SK-N-DZ (cell line): ENCODE measurements at regions not wholly inside any gene's neighbourhood (a gene's known extent, or its start where the extent isn't known, plus 50 kb on each side); places are given as distances from the start of the nearest gene placed in this dataset.
A peak's percentile ranks its signal among the peaks of the same experiment; 100 is the strongest.

Source experiments
- DNase-seq: peaks from one replicate; pipeline ENCODE4 v3.0.0-alpha.2; 2015; ENCODE audit warnings: low spot score

- no peak for DNase-seq
Observed at GRCh38 chr1:173128742-173129141, 78.0 kb upstream of the TNFSF18 start.

GRCh38 chr1:173127369-173128307, 76.9 kb upstream of the TNFSF18 start:
- no peak for DNase-seq

- DNase-seq, result no peak
Observed at GRCh38 chr1:173126421-173126820, 75.7 kb upstream of the TNFSF18 start.

- peak; percentile 3 for DNase-seq
Observed at GRCh38 chr1:173122958-173123852, 72.5 kb upstream of the TNFSF18 start.

GRCh38 chr1:173122344-173122935, 71.7 kb upstream of the TNFSF18 start:
- DNase-seq, result no peak

GRCh38 chr1:173118404-173118803, 67.7 kb upstream of the TNFSF18 start:
- DNase-seq, result no peak

GRCh38 chr1:173117761-173118160, 67.0 kb upstream of the TNFSF18 start:
- no peak for DNase-seq

GRCh38 chr1:173117108-173117633, 66.4 kb upstream of the TNFSF18 start:
- DNase-seq, result no peak

- no peak for DNase-seq
Observed at GRCh38 chr1:173114346-173114745, 63.6 kb upstream of the TNFSF18 start.

- DNase-seq, result no peak
Observed at GRCh38 chr1:173113015-173113741, 62.4 kb upstream of the TNFSF18 start.

GRCh38 chr1:173112129-173112528, 61.4 kb upstream of the TNFSF18 start:
- no peak for DNase-seq

- no peak for DNase-seq
Observed at GRCh38 chr1:173107696-173108095, 57.0 kb upstream of the TNFSF18 start.

GRCh38 chr1:173103006-173103405, 52.3 kb upstream of the TNFSF18 start:
- DNase-seq, result no peak

GRCh38 chr1:173101589-173101988, 50.8 kb upstream of the TNFSF18 start:
- DNase-seq, result no peak

- DNase-seq, result no peak
Observed at GRCh38 chr1:173100476-173101107, 49.9 kb upstream of the TNFSF18 start.
